HT1080 (cell line): ENCODE measurements at regions not wholly inside any gene's neighbourhood (a gene's known extent, or its start where the extent isn't known, plus 50 kb on each side); places are given as distances from the start of the nearest gene placed in this dataset.

ENCODE experiments used
- DNase-seq: peaks from one replicate; pipeline ENCODE4 v3.0.0-alpha.2; 2015; ENCODE audit warnings: low read depth

DNA sequence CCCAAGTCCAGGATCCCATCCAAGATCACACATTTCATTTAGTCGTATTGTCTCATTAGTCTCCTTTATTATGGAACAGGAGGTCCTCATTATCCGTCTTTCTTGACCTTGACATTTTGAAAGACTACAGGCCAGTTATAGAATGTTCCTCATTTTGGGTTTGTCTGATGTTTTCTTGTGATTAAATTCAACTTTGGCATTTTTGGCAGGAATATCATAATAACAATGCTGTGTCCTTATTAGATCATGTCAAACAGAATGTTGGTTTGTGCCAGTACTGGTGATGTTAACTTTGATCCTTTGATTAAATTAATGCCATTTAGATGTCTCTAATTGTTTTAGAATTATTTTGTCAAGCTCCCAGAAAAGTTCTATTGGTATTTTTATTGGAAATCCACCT, 106.5 kb upstream of the FRY start:
- no peak for DNase-seq

DNA sequence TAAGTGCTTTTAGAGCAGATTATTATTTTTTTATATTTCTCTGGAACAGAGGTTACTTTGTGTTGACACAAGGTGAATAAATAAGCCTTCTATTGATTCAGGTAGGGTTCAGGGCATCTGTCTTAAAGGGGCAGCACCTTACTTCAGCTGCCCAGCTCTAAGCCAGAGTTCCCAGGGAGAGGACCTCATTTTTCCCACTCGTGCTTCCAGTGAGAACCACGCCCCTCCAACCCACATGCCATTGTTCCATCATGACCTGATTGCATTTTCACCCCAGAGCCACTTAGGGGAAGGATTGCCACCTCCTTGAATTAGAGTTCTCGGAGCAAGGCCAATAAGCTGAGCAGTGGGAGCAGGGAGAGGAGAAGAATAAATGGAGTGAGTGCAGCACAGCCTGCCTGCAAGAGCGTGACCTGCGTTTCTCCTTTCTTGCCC, 104.3 kb upstream of the FRY start:
- no peak for DNase-seq

DNA sequence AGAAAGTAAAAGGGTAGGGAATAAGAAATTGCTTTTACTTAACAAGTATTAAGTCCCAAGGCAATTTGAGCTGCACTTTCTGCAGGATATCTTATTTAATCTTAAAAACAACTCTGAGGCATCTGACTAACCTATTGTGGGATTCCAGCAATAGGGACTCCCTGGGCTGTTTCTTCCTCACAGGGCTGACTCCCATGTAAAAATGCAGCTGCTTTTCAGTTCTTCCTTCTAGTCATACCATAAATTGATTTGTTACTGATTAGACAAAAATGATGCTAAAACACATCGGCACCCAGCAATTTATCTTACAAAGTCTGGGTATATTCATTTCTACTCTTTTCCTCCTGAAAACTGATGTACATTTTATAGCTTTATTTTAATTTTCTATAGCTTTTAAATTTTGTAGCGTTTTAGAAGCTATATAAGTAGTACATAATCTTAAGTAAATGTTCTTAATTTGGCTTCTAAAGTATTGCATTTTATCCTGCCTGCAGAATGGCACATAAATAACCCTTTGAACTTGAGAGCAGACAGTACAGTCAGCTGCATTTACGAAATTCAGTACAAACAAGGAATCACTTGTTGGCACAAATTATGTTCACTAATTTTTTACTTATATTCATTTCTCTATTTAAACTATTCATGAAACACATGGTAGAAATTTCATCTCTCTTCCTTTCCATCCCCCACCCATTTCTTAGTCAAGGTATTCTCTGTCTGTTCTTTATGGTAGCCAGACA, 102.4 kb upstream of the FRY start:
- DNase-seq, result no peak

DNA sequence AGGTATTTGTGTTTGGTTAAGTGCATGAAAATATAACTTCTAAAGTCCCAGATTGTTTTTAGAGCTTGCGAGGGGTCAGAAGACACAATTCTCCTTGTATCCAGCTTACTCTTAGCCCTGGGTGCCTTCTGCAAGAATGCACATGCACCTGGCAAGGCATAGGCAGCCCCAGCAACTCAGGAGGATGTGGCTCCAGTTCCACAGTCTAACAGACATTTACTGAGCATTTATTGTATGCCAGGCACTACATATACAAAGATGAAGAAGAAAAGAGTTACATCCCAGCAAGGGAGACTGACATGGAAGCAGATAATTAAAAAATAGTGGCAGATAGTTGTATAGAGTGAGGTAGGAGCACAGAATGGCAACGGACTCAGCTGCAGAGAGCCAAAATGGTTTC, 101.1 kb upstream of the FRY start:
- DNase-seq, result no peak

DNA sequence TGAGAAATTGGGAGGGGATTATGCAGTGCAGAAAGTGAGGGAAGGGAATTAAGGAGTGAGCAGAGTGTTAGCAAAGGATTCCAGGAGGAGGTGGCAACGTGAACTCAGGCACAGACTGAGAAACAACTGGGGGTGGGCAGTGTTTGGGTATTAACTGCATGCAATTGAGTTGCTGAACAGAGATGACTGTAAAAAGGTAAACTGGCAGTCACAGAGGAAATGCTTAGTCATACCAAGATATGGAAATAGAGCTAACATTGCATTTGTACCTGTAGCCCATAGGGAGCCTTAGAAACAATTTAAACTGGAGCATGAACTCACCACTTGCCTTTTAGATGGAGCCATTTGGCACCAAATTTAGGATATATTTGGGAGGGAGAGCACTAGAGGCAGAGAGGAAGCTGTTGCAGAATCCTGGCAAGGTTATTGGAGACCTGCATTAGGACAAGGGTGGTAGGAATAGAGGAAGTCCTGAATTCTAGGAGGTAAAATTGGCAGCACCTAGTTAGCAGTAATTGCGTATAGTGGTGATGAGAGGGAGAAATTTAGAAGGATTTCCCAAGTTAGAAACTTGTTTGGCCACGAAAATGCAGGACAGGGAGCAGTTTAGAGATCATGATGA, 100.6 kb upstream of the FRY start:
- peak; percentile 21 for DNase-seq

DNA sequence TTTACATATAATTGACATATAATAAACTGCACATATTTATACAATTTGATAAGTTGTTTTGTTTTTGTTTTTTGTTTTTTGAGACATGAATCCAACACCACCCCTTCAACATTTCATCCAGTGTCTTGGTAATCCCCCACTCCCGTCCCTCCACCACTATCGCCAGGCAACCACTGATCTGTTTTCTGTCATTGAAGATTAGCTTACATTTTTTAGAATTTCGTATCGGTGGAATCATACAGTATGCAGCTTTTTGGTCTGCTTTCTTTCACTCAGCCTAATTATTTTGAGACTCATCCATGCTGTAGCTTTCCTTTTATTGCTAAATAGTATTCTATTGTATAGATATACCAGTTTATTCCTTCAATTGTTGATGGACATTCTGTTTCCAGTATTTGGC, 94.1 kb upstream of the FRY start:
- no peak for DNase-seq

DNA sequence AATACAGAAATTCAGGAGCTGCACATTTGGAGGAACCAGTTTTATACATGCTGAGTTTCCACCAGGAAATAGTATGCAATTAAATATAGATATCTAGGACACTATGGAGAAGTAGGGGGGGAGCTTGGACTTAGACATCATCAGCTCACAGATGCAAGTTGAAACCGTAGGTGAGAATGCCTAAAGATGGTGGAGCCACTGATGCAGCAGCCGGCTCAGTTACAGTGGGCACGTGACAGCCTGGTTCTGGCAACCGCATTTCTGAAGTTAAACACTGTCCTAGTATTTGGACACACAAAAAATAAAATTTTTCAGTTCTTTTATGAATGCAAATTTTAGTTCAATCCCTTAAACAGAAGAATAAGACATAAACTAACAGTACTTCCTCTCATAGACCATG, 91.5 kb upstream of the FRY start:
- no peak for DNase-seq

DNA sequence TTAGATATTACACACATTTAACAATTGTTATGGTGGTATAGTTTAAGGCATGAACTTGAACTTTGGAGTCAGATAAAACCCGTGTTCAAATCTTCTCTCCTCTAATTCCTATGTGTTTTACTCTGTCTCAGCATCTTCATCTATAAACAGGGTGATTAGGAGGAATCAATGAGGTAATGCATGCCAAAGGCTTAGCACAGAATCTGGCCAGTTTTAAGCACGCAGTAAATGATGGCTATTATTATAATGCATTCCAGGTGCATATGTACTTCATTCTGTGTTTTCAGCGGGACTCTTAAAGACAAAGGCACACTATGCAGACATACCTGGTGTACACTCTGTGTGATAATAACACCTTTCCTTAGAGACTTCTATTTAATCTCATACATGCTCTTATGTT, 88.0 kb upstream of the FRY start:
- no peak for DNase-seq

DNA sequence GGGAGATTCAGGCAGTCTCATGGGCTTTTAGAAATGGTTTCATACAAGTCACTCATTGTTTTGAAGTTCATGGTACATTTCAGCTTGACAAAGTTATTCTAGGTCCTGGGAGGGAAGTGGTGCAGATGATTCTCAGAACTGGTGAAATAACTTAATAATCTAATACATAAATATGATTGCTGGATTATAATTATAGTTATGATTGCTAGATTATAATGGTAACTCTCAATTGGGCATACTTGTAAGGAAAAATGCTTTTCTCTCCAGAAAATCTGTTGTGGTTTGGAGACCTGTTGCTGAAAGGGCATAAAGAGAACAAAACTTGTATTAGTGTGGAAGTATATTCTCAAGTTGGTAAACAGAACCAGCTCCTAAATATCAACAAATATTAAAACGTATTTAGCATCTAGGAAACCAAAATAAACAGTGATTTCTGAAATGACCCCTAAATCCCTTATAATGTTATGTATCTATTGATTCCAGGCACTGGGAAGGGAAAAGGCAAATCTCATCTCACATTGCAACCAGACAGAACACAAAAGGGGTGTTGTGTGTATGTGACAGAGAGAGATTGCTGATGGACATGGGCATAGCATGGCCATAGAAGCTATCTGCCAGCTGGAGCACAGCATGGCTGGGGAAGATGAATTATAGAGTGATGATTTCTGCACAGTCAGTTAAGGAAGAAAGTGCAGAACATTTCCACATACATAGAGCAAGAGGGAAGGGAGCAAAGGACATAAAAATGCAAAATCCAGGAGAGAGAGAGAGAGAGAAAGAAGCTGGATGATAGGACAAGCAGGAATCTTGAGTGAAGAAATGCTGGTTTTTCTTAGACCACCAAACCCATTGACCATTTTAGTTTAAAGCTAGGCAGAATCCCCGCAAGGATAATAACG, 87.1 kb upstream of the FRY start:
- no peak for DNase-seq

DNA sequence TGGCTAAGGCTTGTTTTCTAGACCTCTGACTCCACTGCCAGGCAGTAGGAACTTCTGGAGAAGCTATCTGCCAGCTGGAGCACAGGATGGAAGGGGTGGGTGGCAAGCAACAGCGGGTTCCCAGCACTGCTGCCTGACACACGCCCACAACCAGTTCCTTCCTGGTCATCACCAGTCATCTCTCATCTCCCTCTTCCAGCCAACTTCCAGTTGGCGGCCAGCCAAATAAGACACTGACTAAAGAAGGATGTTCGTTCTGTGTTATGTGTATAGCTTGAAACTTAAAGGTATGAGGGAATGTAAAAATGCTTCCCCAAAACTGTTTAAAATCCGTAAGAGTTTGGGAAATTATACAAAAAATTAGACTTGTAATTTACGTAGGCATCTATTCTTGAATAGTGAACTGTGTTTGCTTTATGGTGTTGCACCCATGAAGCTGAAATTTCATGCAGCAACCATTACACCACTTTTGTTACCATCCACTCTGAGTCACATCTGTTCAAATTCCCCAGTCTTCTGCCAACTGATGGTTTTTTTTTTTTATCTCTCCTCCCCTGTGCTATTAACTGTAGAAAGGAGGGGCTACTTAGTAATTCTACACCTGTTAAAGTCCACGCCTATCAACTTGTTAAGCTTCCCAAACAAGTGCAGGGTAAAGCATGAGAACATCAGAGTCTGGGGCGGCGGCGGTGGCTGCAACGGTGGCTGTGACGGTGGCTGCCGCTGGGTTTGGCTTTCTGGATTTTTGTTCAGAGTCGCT, 86.2 kb upstream of the FRY start:
- peak; percentile 78 for DNase-seq

DNA sequence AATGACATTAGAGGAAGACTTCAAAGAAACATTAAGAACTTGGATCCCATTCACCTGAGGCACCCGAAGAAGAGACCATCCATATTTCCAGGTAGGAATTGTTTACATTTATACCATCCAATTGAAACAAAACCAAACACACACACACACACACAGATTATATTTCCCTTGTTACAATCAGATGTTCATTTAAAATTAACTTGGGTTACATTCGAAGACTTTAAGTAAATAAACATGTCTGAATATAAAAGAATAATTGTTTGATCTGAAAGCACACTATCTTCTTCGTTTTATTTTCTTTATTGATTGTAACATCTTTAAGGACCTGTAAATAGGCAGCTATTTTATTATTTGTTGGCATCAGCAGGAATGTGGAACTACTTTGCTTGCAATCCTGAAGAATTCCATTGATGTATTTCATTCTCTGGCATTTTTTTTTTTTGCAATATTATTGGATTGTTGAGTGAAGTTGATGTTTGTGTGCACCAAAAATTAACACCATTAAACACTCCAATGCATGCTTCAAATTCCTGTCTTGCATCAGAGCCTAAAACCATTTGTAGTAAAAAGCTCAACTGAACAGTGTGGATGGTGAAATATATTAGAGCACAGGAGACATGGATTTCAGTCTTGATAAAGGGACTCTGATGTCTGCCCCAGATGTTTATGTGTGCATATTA, 85.3 kb upstream of the FRY start:
- no peak for DNase-seq

DNA sequence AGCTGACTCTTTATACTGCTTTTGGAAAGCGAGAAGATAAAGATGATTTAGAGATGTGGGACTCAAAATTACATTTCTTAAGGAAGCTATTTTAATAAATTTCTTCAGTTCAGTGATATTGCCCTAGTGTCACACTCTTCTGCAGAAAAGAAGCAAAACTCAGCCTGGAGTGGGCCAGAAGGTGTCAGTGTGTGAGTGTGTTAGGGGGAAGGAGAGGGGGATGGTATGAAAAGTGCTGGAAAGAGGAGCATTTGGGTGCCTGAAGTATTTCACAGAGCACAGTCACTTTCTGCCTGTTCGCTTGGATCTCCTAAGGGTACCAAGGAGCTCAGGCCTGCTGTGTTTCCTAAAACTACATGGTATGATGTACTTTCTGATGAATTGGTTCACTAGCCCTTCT, 84.5 kb upstream of the FRY start:
- DNase-seq, result no peak

DNA sequence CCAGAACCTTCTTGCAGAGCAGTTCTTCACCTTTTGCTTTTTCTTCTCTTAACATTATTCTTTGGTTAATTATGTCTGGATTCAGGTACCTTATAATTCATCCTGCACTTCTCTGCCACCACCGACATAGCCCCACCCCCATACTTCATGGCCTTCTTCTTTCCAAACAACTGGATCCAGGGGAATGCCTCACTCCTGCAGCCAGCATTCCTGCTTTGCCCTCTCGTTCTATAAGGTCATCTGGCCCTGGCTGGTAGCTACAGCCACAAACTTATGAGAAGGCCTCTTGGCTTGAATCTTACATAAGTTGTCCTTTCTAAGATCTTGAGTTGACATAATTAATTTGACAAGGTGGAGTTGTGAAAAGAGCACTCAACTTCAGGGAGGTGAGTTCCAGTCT, 84.1 kb upstream of the FRY start:
- DNase-seq, result no peak

DNA sequence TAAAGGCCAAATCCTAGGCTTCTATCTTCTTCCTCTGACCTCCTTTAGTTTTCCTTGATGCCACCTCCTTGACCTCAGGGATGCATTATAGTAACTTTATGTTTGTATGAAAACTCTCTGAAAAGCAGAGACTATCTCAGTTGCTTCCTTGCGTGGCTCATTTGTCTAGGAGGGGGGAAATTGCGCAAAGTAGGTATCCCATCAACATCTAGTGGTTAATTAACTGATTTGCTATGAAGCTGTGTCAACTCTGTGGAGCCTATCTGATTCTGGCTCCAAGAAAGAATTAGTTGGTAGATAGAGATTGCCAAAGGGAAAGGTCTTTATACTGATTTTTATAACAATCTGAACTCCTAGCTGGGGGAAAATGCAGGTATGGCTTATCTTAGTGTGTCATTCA, 82.1 kb upstream of the FRY start:
- no peak for DNase-seq

DNA sequence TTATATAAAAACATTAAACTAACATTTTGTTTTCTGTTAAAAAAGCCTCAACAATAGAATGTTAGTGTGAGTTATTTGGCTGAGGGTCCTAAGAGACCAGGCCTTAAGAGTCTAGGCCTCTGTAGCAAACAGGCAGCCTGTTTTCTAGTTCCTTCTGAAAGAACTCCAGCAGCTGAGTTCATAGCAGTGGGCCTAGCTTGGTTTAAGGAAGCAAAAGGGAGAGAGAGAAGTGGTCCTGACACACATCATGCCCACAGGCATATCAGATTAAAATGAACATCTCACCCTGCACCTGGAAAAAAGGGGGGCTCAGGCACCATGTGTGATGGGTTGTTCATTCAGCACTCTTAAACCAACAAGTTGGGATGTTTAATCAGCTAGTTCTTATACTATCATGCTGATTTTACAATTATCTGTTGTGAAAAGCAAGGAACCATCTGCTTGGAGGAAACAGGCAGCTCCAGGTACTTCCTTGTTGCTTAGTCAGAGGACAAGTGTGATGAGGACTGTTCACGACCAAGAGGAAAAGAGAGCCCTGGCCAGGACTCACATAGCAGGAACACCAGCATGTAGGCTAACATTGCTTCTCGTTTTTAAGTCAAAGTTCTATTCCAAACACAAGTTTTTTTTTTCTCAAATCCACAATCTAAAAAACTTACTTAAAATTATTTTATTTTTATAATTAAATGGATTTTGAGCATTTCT, 81.3 kb upstream of the FRY start:
- DNase-seq, result no peak

DNA sequence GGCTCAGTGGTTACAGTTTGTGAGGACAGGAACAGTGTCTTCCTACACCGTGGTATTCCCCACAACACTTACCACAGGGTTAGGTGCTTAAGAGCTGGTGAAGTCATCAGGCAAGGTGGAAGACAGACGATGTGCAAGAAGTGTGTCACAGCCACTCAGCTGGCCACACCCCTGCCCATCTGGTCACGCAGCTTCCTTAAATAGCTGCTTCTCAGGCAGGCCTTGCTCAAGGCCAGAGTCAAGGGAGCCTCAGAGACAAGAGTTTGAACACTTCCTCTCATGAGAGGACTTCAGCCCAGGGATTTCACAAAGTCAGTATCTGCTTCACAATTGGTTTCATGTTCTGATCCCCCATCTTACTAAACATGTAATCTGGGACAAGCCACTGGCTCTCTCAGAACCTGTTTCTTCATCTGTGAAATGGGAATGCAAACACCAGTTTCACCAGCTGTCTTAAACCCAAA, 80.3 kb upstream of the FRY start:
- peak; percentile 38 for DNase-seq

DNA sequence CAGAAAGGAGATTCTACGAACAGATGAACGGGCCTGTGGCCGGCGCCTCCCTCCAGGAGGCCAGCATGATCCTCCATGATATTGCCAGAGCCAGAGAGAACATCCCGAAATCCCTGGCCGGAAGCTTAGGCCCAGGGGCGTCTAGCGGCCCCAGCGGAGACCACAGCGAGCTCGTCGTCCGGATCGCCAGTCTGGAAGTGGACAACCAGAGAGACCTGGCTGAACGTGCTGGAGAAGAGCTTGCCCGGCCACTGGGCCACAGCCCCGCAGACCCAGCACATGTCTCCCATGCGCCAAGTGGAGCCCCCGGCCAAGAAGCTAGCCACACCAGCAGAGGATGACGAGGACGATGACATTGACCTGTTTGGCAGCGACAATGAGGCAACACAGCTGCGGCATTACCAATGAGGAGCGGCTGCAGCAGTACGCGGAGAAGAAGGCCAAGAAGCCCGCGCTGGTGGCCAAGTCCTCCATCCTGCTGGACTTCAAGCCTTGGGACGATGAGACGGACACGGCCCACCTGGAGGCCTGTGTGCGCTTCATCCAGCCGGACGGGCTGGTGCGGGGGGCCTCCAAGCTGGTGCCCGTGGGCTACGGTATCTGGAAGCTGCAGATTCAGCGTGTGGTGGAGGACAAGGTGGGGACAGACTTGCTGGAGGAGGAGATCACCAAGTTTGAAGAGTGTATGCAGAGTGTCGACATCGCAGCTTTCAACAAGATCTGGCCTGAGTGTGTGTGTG, 78.8 kb upstream of the FRY start:
- DNase-seq, result no peak

DNA sequence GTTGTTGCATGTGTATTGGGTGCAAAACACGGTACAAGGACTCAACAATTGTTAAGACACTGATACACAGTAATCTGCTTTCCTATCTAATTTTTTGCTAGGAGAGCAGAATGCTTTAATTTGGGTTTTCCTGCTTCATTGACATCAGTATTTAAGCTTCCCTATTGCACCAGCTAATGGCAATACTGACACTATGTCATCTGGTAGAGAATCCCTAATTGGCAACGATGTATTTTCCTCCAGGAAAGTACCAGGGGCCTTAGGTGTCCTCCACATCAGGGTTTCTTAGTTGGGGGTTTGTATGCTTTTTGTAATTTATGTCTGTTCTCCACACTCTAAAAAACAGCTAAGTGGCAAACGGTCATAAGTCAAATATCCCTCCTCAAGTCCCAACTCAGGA, 76.5 kb upstream of the FRY start:
- no peak for DNase-seq

DNA sequence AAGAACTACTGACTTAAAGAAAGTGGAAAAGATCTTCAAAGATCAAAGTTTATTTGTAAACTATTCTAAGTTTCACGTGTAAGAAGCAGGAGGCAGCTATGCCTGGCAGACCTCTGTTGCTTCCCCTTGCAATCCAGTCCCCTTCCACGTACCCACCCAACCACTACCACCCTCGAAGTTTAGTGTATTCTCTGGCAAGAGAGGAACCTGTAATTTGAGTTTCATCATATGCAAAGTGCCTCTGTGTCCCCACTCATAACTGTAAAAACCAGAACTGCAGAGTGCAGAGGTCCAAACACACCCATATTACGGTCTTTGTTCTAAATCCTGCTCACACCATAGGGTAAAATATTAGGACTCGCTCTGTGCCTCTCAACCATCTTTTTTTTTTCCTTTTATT, 75.8 kb upstream of the FRY start:
- DNase-seq, result no peak
